Osteoblast (primary cell): ENCODE measurements at regions not wholly inside any gene's neighbourhood (a gene's known extent, or its start where the extent isn't known, plus 50 kb on each side); places are given as distances from the start of the nearest gene placed in this dataset.
A peak's percentile ranks its signal among the peaks of the same experiment; 100 is the strongest.

Source experiments
- DNase-seq: peaks from one replicate; pipeline ENCODE4 v3.0.0; 2011; ENCODE audit warnings: low spot score, mixed read lengths; ENCODE audit not compliant: insufficient read length; ENCODE audit errors: missing footprints
- H2AFZ ChIP-seq: 2 replicates; pipeline ENCODE4 v1.6.0; 2011; ENCODE audit warnings: mild to moderate bottlenecking, low read length
- H3K27ac ChIP-seq: 2 replicates; pipeline ENCODE4 v1.5.1; 2011; ENCODE audit warnings: mild to moderate bottlenecking, low read depth, low read length, moderate library complexity
- H3K27me3 ChIP-seq: 2 replicates; pipeline ENCODE4 v1.6.0; 2012; ENCODE audit warnings: mild to moderate bottlenecking, control low read depth, inconsistent platforms, low read length, moderate library complexity; ENCODE audit not compliant: insufficient read depth
- H3K36me3 ChIP-seq: 2 replicates; pipeline ENCODE4 v1.5.1; 2011; ENCODE audit warnings: mild to moderate bottlenecking, low read length, control low read depth, moderate library complexity; ENCODE audit not compliant: insufficient read depth
- H3K4me1 ChIP-seq: 2 replicates; pipeline ENCODE4 v1.5.1; 2011; ENCODE audit warnings: mild to moderate bottlenecking, low read length, control low read depth, moderate library complexity; ENCODE audit not compliant: insufficient read depth
- H3K4me2 ChIP-seq: 2 replicates; pipeline ENCODE4 v1.6.0; 2011; ENCODE audit warnings: mild to moderate bottlenecking, low read length; ENCODE audit not compliant: insufficient read depth
- H3K4me3 ChIP-seq: fragments of 200-600 bp; sonication (generic); 3 replicates; pipeline ENCODE4 v1.5.1; 2012; ENCODE audit warnings: mild to moderate bottlenecking, low read length, inconsistent platforms; ENCODE audit not compliant: insufficient read depth
- H3K79me2 ChIP-seq: 2 replicates; pipeline ENCODE4 v1.6.0; 2012; ENCODE audit warnings: mild to moderate bottlenecking, low read length, control low read depth, inconsistent platforms; ENCODE audit not compliant: insufficient read depth
- H3K9me3 ChIP-seq: 2 replicates; pipeline ENCODE4 v1.5.1; 2011; ENCODE audit warnings: low read depth, low read length, control low read depth
- H4K20me1 ChIP-seq: 2 replicates; pipeline ENCODE4 v1.6.0; 2012; ENCODE audit warnings: mild to moderate bottlenecking, low read length, control low read depth; ENCODE audit not compliant: insufficient read depth
- TF ChIP-seq, protein P1 (sequence below): IDR thresholded peaks from 2 replicates; pipeline ENCODE4 v1.5.1; 2011; ENCODE audit warnings: mild to moderate bottlenecking, low read depth, low read length, moderate library complexity; ENCODE audit errors: extremely low read depth

DNA sequence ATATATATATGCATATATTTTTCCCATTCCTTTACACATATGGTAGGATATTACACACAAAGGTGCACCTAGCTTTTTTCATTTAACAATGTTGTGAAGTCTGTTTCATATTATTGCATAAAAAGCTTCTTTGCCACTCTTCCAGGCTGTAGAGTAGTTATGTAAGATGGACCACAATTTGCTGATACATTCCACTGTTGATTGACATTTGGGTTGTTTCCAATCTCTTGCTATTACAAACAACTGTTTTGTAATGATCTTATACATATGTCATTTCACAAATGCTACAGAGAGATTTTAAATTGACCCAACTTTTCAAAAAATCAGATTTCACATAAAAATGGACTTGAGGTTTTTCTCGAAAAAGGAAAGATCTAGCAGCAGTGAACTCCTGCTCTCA is 301.4 kb downstream of the CDCA7 start:
- H3K79me2 ChIP-seq, result no peaks in the 10 kb centered on the region
- H3K36me3 ChIP-seq, result no peaks in the 10 kb centered on the region
- H2AFZ ChIP-seq, result no peak overlapping the region
- H3K4me3 ChIP-seq, result no peak overlapping the region
- H3K27ac ChIP-seq, result no peak overlapping the region
- no peaks in the 10 kb centered on the region for H3K9me3 ChIP-seq
- H4K20me1 ChIP-seq, result no peaks in the 10 kb centered on the region
- H3K4me2 ChIP-seq, result no peak overlapping the region
- H3K4me1 ChIP-seq, result peaks cover 32% of the 10 kb centered on the region
- TF ChIP-seq, protein P1, sequence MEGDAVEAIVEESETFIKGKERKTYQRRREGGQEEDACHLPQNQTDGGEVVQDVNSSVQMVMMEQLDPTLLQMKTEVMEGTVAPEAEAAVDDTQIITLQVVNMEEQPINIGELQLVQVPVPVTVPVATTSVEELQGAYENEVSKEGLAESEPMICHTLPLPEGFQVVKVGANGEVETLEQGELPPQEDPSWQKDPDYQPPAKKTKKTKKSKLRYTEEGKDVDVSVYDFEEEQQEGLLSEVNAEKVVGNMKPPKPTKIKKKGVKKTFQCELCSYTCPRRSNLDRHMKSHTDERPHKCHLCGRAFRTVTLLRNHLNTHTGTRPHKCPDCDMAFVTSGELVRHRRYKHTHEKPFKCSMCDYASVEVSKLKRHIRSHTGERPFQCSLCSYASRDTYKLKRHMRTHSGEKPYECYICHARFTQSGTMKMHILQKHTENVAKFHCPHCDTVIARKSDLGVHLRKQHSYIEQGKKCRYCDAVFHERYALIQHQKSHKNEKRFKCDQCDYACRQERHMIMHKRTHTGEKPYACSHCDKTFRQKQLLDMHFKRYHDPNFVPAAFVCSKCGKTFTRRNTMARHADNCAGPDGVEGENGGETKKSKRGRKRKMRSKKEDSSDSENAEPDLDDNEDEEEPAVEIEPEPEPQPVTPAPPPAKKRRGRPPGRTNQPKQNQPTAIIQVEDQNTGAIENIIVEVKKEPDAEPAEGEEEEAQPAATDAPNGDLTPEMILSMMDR, result no peak
- DNase-seq, result no peak
- no peaks in the 10 kb centered on the region for H3K27me3 ChIP-seq

DNA sequence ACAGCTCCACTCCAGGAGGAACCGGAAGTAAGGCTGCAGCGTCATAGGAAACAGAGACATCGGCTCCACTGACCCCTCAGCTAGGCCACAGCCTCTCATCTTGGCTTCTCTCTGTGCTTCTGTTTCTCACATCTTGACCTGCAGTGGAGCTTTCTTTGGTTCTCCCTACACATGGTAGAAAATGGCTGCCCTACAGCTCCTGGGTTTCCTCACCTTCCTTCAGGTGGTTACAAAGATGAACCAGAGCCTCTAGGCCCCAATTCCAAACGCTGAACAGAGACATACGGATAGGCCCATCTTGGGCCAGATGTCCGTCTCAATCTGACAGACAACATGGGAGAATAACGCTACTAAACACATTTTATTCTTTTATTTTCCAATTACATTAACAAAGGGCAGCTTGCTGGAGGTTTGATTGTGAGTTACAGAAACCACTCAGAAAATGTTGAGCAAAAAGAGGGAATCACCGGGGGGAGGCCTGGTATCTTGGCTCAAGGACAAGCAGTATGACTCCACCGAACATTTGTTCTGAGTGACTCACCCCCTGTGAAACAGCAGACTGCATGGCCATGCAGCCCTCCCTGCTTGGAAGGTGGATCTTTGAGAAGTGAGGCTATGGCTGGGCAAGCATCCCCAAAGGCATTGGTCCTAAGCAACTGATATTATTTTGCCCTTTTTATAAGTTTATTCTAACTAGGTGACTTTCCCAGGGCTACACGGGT is 303.5 kb downstream of the CDCA7 start:
- TF ChIP-seq, protein P1, result no peak
- H2AFZ ChIP-seq, result peak overlapping the region; percentile 83
- H3K9me3 ChIP-seq, result no peaks in the 10 kb centered on the region
- H3K4me2 ChIP-seq, result peak overlapping the region; percentile 34
- H3K4me1 ChIP-seq, result peaks cover 20% of the 10 kb centered on the region
- peak; percentile 89 for DNase-seq
- H3K4me3 ChIP-seq, result no peak overlapping the region
- peak overlapping the region; percentile 57 for H3K27ac ChIP-seq
- H3K79me2 ChIP-seq, result no peaks in the 10 kb centered on the region
- no peaks in the 10 kb centered on the region for H3K36me3 ChIP-seq
- no peaks in the 10 kb centered on the region for H3K27me3 ChIP-seq
- H4K20me1 ChIP-seq, result no peaks in the 10 kb centered on the region

DNA sequence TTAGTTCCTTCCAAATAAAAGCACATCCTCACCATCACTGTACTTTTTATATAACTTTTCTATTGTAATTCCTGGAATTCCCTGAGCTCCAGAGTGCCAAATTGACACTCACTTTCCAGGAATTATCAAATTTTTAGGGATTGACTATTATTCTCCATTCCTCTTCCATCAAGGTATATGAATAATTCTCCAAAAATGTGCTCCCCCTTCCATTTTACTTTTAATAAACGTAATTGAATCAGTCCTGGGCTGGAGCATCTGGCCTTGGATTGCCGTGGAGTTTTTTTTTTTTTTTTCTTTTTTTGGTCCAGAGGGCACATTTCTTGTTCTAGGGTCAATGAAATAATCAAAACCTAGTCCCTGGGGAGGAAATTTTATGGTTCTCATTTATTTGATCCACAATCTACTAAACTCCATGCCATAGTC is 304.3 kb downstream of the CDCA7 start:
- Histone ChIP-seq H3K79me2 (no peaks in the 10 kb centered on the region), H3K9me3 (no peaks in the 10 kb centered on the region), H3K4me3 (no peak overlapping the region), H2AFZ (no peak overlapping the region), H4K20me1 (no peaks in the 10 kb centered on the region), H3K36me3 (no peaks in the 10 kb centered on the region), H3K27ac (peak overlapping the region; percentile 57), H3K4me1 (peaks cover 17% of the 10 kb centered on the region), H3K27me3 (no peaks in the 10 kb centered on the region), H3K4me2 (no peak overlapping the region)
- peak; percentile 52 for DNase-seq
- TF ChIP-seq, protein P1, result no peak

DNA sequence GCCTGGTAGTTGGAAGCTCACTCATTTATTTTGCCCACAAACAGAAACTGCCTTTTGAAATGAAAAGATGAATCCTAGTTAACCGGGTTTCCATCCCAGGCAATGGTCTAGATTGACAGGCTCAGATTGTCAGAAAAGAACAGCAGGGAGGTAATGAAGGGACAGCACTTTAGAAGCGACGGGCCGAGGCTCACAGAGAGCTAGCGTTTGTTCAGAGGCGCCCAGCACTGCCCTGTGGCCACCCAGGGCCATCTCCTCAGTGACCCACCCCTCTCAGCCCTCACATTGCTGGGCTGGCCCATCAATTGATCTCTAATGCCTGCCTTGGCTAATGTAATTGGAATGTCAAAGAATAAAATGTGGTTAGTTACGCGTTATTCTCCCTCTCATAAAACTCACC is 304.8 kb downstream of the CDCA7 start:
- Histone ChIP-seq H3K4me2 (no peak overlapping the region), H3K27ac (no peak overlapping the region), H3K27me3 (no peaks in the 10 kb centered on the region), H2AFZ (no peak overlapping the region), H3K36me3 (no peaks in the 10 kb centered on the region), H3K4me1 (peaks cover 17% of the 10 kb centered on the region), H4K20me1 (no peaks in the 10 kb centered on the region), H3K9me3 (no peaks in the 10 kb centered on the region), H3K79me2 (no peaks in the 10 kb centered on the region), H3K4me3 (no peak overlapping the region)
- DNase-seq, result no peak
- TF ChIP-seq, protein P1, result no peak
